Parathyroid adenoma (tissue), 2 donors: ENCODE measurements at regions not wholly inside any gene's neighbourhood (a gene's known extent, or its start where the extent isn't known, plus 50 kb on each side); places are given as distances from the start of the nearest gene placed in this dataset.

Source experiments
- H2AFZ ChIP-seq: fragments of 300-600 bp; sonication (generic); one replicate; pipeline ENCODE4 v1.7.0; 2017; ENCODE audit warnings: antibody characterized with exemption, mild to moderate bottlenecking
- H3K27ac ChIP-seq: fragments of 300-600 bp; sonication (generic); one replicate; pipeline ENCODE4 v1.7.0; 2017
- H3K27me3 ChIP-seq: fragments of 300-600 bp; sonication (generic); one replicate; pipeline ENCODE4 v1.7.0; 2017; ENCODE audit warnings: low read length; ENCODE audit not compliant: control insufficient read depth, insufficient read depth
- H3K36me3 ChIP-seq: fragments of 300-600 bp; sonication (generic); one replicate; pipeline ENCODE4 v1.7.0; 2017; ENCODE audit warnings: low read length; ENCODE audit not compliant: control insufficient read depth, insufficient read depth
- H3K4me1 ChIP-seq: fragments of 300-600 bp; sonication (generic); one replicate; pipeline ENCODE4 v1.7.0; 2017; ENCODE audit warnings: control low read depth
- H3K4me2 ChIP-seq: fragments of 300-600 bp; sonication (generic); one replicate; pipeline ENCODE4 v1.7.0; 2017; ENCODE audit warnings: low read length
- H3K4me3 ChIP-seq: fragments of 300-600 bp; sonication (generic); one replicate; pipeline ENCODE4 v1.7.0; 2017; ENCODE audit warnings: low read depth, low read length
- H3K79me2 ChIP-seq: fragments of 300-600 bp; sonication (generic); one replicate; pipeline ENCODE4 v1.7.0; 2017; ENCODE audit warnings: control low read depth
- H3K9ac ChIP-seq: fragments of 300-600 bp; sonication (generic); one replicate; pipeline ENCODE4 v1.7.0; 2017; ENCODE audit warnings: mild to moderate bottlenecking
- H3K9me3 ChIP-seq: fragments of 300-600 bp; sonication (generic); one replicate; pipeline ENCODE4 v1.7.0; 2017; ENCODE audit warnings: low read length; ENCODE audit not compliant: control insufficient read depth
- TF ChIP-seq, protein P1 (sequence below): fragments of 300-600 bp; sonication (generic); IDR thresholded peaks from one replicate; pipeline ENCODE4 v1.7.0; 2017; ENCODE audit warnings: antibody characterized with exemption, mild to moderate bottlenecking
- donor health status: primary hyperparathyroidism.

DNA sequence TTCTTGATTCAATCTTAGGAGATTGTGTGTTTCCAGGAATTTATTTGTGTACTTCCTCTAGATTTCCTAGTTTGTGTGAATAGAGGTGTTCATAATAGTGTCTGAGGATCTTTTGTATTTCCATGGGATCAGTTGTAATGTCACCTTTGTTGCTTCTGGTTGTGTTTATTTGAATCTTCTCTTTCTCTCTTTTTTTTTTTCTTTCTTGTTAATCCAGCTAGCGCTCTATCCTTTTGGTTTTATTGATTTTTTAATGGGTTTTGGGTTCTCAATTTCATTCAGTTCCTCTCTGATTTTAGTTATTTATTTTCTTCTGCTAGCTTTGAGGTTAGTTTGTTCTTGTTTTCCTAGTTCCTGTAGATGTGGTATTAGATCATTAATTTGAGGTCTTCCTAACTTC, 242.5 kb downstream of the SEC23A start:
- Histone ChIP-seq H3K9ac (no peak overlapping the region), H3K4me1 (no peaks in the 10 kb centered on the region), H3K4me2 (no peak overlapping the region), H3K4me3 (no peak overlapping the region), H3K9me3 (no peaks in the 10 kb centered on the region), H2AFZ (no peak overlapping the region), H3K27me3 (no peaks in the 10 kb centered on the region), H3K36me3 (no peaks in the 10 kb centered on the region), H3K79me2 (no peaks in the 10 kb centered on the region), H3K27ac (no peak overlapping the region)
- TF ChIP-seq, protein P1, sequence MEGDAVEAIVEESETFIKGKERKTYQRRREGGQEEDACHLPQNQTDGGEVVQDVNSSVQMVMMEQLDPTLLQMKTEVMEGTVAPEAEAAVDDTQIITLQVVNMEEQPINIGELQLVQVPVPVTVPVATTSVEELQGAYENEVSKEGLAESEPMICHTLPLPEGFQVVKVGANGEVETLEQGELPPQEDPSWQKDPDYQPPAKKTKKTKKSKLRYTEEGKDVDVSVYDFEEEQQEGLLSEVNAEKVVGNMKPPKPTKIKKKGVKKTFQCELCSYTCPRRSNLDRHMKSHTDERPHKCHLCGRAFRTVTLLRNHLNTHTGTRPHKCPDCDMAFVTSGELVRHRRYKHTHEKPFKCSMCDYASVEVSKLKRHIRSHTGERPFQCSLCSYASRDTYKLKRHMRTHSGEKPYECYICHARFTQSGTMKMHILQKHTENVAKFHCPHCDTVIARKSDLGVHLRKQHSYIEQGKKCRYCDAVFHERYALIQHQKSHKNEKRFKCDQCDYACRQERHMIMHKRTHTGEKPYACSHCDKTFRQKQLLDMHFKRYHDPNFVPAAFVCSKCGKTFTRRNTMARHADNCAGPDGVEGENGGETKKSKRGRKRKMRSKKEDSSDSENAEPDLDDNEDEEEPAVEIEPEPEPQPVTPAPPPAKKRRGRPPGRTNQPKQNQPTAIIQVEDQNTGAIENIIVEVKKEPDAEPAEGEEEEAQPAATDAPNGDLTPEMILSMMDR = no peak

DNA sequence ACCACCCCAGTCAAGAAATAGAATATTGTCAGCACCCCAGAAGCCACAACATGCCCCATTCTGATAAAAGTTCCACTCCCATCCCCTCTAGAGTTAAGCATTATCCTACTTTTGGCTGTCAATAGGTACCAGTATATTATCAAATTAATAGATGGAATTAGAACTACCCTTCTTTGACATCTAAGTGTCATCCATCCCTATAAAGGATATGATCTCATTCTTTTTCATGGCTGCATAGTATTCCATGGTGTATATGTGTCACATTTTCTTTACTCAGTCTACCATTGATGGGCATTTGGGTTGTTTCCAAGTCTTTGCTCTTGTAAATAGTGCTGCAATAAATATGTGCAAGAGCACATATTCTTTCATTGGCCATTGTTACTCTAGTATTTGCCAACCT, 246.2 kb downstream of the SEC23A start:
- no peaks in the 10 kb centered on the region for H3K79me2 ChIP-seq

GRCh38 chr14:38855513-38855912, 247.5 kb downstream of the SEC23A start:
- TF ChIP-seq, protein P1 = no peak
- Histone ChIP-seq H3K79me2 (no peaks in the 10 kb centered on the region), H3K4me1 (no peaks in the 10 kb centered on the region), H3K9me3 (no peaks in the 10 kb centered on the region), H2AFZ (no peak overlapping the region), H3K27ac (no peak overlapping the region), H3K4me3 (no peak overlapping the region), H3K4me2 (no peak overlapping the region), H3K27me3 (no peaks in the 10 kb centered on the region), H3K36me3 (no peaks in the 10 kb centered on the region), H3K9ac (no peak overlapping the region)

More for the DNA sequence above, 246.2 kb downstream of the SEC23A start:
- Histone ChIP-seq H3K9ac (no peak overlapping the region), H3K4me2 (no peak overlapping the region), H2AFZ (no peak overlapping the region), H3K9me3 (no peaks in the 10 kb centered on the region), H3K27ac (no peak overlapping the region), H3K36me3 (no peaks in the 10 kb centered on the region), H3K27me3 (no peaks in the 10 kb centered on the region), H3K4me1 (no peaks in the 10 kb centered on the region), H3K4me3 (no peak overlapping the region)
- TF ChIP-seq, protein P1 = no peak

DNA sequence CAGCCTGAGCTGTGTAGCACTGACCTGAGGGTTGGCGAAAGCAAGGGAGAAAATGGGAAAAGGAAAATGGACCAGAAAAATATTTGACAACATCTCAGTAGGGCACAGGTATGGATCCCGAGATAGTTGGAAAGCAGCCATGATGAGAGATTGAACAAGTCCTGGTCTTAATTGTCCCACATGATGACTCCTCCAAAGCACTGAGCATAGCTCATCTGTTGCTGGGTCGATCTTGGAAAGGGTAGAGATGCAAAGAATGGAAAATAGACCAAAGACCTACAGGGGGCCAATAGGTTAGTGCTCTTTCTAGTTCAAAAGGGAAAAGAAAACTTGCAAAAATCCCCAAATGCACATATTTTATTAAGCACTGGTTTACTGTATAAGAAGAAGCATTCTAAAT, 251.9 kb downstream of the SEC23A start:
- H2AFZ ChIP-seq = no peak overlapping the region
- TF ChIP-seq, protein P1 = no peak

GRCh38 chr14:38850664-38851063, 252.4 kb downstream of the SEC23A start:
- Histone ChIP-seq H3K4me1 (no peaks in the 10 kb centered on the region), H2AFZ (no peak overlapping the region)
- TF ChIP-seq, protein P1 = no peak

More for the DNA sequence above, 251.9 kb downstream of the SEC23A start:
- Histone ChIP-seq H3K9me3 (no peaks in the 10 kb centered on the region), H3K4me3 (no peak overlapping the region), H3K9ac (no peak overlapping the region), H3K79me2 (no peaks in the 10 kb centered on the region), H3K4me1 (no peaks in the 10 kb centered on the region), H3K27ac (no peak overlapping the region), H3K36me3 (no peaks in the 10 kb centered on the region), H3K27me3 (no peaks in the 10 kb centered on the region), H3K4me2 (no peak overlapping the region)

More at GRCh38 chr14:38850664-38851063, 252.4 kb downstream of the SEC23A start:
- Histone ChIP-seq H3K9ac (no peak overlapping the region), H3K27ac (no peak overlapping the region), H3K9me3 (no peaks in the 10 kb centered on the region), H3K27me3 (no peaks in the 10 kb centered on the region), H3K36me3 (no peaks in the 10 kb centered on the region), H3K4me3 (no peak overlapping the region), H3K4me2 (no peak overlapping the region), H3K79me2 (no peaks in the 10 kb centered on the region)
